ENCODE measurements at regions not wholly inside any gene's neighbourhood (a gene's known extent, or its start where the extent isn't known, plus 50 kb on each side); places are given as distances from the start of the nearest gene placed in this dataset.

GRCh38 chr2:223107825-223108224, 55.8 kb downstream of the KCNE4 start:
- no peaks in the 10 kb centered on the region for H4K20me1 ChIP-seq (ENCODE audit: insufficient read depth, low read length)
- Mint-ChIP-seq H3K4me1 (no peaks in the 10 kb centered on the region), H3K27ac (no peak overlapping the region), H3K4me3 (no peak overlapping the region), H3K36me3 (no peaks in the 10 kb centered on the region), H3K27me3 (ENCODE audit: low read depth in 3 of 3) (peaks cover 0 to 12% (median 0%) of the 10 kb centered on the region in 3 donors), H3K9me3 (peaks cover 0 to 3% (median 0%) of the 10 kb centered on the region in 7 donors)
- H2AFZ ChIP-seq (ENCODE audit: insufficient read depth, low read depth, low read length, poor library complexity, severe bottlenecking) = no peak overlapping the region
- no peak overlapping the region for H3K27ac ChIP-seq (ENCODE audit: low read depth in 1 of 2, low read length in 2 of 2)
- no peaks in the 10 kb centered on the region for H3K27me3 ChIP-seq (ENCODE audit: control insufficient read depth in 2 of 2, insufficient read depth in 2 of 2, low read length in 2 of 2)
- WGBS (ENCODE audit: insufficient coverage) = no CpG with 5 or more reads among the region's 1 CpG
- DNase-seq = no peak
- no peaks in the 10 kb centered on the region for H3K36me3 ChIP-seq (replicated peaks in 1 of 2; ENCODE audit: control insufficient read depth in 1 of 2, insufficient read depth in 2 of 2, low read length in 2 of 2)
- intact Hi-C loops (cut with micrococcal nuclease) = no loop called here
- H3K9ac ChIP-seq (ENCODE audit: insufficient read depth, low read length, poor library complexity, severe bottlenecking) = no peak overlapping the region
- no peaks in the 10 kb centered on the region for H3K4me1 ChIP-seq (ENCODE audit: control insufficient read depth in 1 of 2, insufficient read depth in 2 of 2, low read length in 2 of 2)
- TF ChIP-seq, protein P1, sequence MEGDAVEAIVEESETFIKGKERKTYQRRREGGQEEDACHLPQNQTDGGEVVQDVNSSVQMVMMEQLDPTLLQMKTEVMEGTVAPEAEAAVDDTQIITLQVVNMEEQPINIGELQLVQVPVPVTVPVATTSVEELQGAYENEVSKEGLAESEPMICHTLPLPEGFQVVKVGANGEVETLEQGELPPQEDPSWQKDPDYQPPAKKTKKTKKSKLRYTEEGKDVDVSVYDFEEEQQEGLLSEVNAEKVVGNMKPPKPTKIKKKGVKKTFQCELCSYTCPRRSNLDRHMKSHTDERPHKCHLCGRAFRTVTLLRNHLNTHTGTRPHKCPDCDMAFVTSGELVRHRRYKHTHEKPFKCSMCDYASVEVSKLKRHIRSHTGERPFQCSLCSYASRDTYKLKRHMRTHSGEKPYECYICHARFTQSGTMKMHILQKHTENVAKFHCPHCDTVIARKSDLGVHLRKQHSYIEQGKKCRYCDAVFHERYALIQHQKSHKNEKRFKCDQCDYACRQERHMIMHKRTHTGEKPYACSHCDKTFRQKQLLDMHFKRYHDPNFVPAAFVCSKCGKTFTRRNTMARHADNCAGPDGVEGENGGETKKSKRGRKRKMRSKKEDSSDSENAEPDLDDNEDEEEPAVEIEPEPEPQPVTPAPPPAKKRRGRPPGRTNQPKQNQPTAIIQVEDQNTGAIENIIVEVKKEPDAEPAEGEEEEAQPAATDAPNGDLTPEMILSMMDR (IDR thresholded peaks at IDR 0.05) = no peak
- no peak overlapping the region for H3K4me2 ChIP-seq (replicated peaks; ENCODE audit: extremely low read depth, low read length, poor library complexity, severe bottlenecking)
- H3K9me3 ChIP-seq (replicated peaks in 1 of 2; ENCODE audit: control insufficient read depth in 1 of 2, insufficient read depth in 1 of 2, low read length in 2 of 2) = no peaks in the 10 kb centered on the region
- H3K79me2 ChIP-seq (ENCODE audit: insufficient read depth, low read length) = no peaks in the 10 kb centered on the region
- H3K4me3 ChIP-seq (replicated peaks in 1 of 3; ENCODE audit: low read depth in 2 of 3, low read length in 3 of 3) = no peak overlapping the region

GRCh38 chr2:223108351-223109050, 56.5 kb downstream of the KCNE4 start:
- no peaks in the 10 kb centered on the region for H3K4me1 Mint-ChIP-seq
- Histone ChIP-seq H2AFZ (ENCODE audit: insufficient read depth, low read depth, low read length, poor library complexity, severe bottlenecking) (no peak overlapping the region), H3K4me2 (replicated peaks; ENCODE audit: extremely low read depth, low read length, poor library complexity, severe bottlenecking) (no peak overlapping the region), H4K20me1 (ENCODE audit: insufficient read depth, low read length) (no peaks in the 10 kb centered on the region), H3K4me3 (replicated peaks in 1 of 3; ENCODE audit: low read depth in 2 of 3, low read length in 3 of 3) (no peak overlapping the region), H3K27me3 (ENCODE audit: control insufficient read depth in 2 of 2, insufficient read depth in 2 of 2, low read length in 2 of 2) (no peaks in the 10 kb centered on the region), H3K9ac (ENCODE audit: insufficient read depth, low read length, poor library complexity, severe bottlenecking) (no peak overlapping the region), H3K4me1 (ENCODE audit: control insufficient read depth in 1 of 2, insufficient read depth in 2 of 2, low read length in 2 of 2) (no peaks in the 10 kb centered on the region), H3K27ac (ENCODE audit: low read depth in 1 of 2, low read length in 2 of 2) (no peak overlapping the region), H3K36me3 (replicated peaks in 1 of 2; ENCODE audit: control insufficient read depth in 1 of 2, insufficient read depth in 2 of 2, low read length in 2 of 2) (no peaks in the 10 kb centered on the region), H3K9me3 (replicated peaks in 1 of 2; ENCODE audit: control insufficient read depth in 1 of 2, insufficient read depth in 1 of 2, low read length in 2 of 2) (no peaks in the 10 kb centered on the region), H3K79me2 (ENCODE audit: insufficient read depth, low read length) (no peaks in the 10 kb centered on the region)
- H3K36me3 Mint-ChIP-seq = no peaks in the 10 kb centered on the region
- DNase-seq = peak in 2 of 3 donors; percentile 0 to 31
- H3K27me3 Mint-ChIP-seq (ENCODE audit: low read depth in 3 of 3) = peaks cover 0 to 12% (median 1%) of the 10 kb centered on the region in 3 donors
- H3K4me3 Mint-ChIP-seq = no peak overlapping the region
- intact Hi-C loops (cut with micrococcal nuclease) = no loop called here
- peaks cover 0 to 3% (median 0%) of the 10 kb centered on the region in 7 donors for H3K9me3 Mint-ChIP-seq
- 63% methylated on average over 3 of the region's 5 CpGs for WGBS (ENCODE audit: insufficient coverage)
- TF ChIP-seq, protein P1 (IDR thresholded peaks at IDR 0.05) = no peak
- H3K27ac Mint-ChIP-seq = no peak overlapping the region
